Right lobe of liver (tissue), 6 donors: ENCODE measurements at regions not wholly inside any gene's neighbourhood (a gene's known extent, or its start where the extent isn't known, plus 50 kb on each side); places are given as distances from the start of the nearest gene placed in this dataset.
A peak's percentile ranks its signal among the peaks of the same experiment; 100 is the strongest.
"Not testable (repeated sequence)": the region's sequence is repeated elsewhere in the genome, so short reads cannot be mapped to it uniquely, and the experiment has no call there.

Experiments
- ATAC-seq, 4 donors: fragments of 200-7000 bp; cut with Tn5 transposase; one replicate each; pipeline ENCODE4 v1.9.1; 2020; ENCODE audit warnings: mild to moderate bottlenecking in 4 of 4, moderate library complexity in 4 of 4
- DNase-seq, 3 donors: peaks; one replicate each; pipeline ENCODE4 v3.0.0-alpha.2; 2020
- H3K27ac ChIP-seq, 3 donors: fragments of 200-600 bp; one replicate each; pipeline ENCODE4 v1.8.0; 2022
- H3K27me3 ChIP-seq, 2 donors: fragments of 200-600 bp; one replicate each; pipeline ENCODE4 v1.8.0; 2022
- H3K36me3 ChIP-seq, 4 donors: fragments of 200-600 bp; sonication (generic) in 1 of 4; one replicate each; pipeline versions ENCODE4 v1.5.1 to v1.8.0; 2017 to 2022; ENCODE audit warnings: control low read depth in 1 of 4
- H3K4me1 ChIP-seq, 4 donors: fragments of 200-600 bp; sonication (generic) in 1 of 4; one replicate each; pipeline versions ENCODE4 v1.5.1 to v1.8.0; 2017 to 2022; ENCODE audit warnings: control low read depth in 1 of 4
- H3K4me3 ChIP-seq, 3 donors: fragments of 200-600 bp; one replicate each; pipeline ENCODE4 v1.8.0; 2022
- H3K9me3 ChIP-seq, 4 donors: fragments of 200-600 bp; sonication (generic) in 1 of 4; one replicate each; pipeline versions ENCODE4 v1.5.1 to v1.8.0; 2017 to 2022; ENCODE audit warnings: control low read depth in 1 of 4
- CTCF ChIP-seq, 4 donors: fragments of 200-600 bp in 3 of 4; fragments of 450-650 bp in 1 of 4; IDR thresholded peaks; one replicate each; pipeline versions ENCODE4 v1.5.1 to v1.8.0; 2016 to 2022; ENCODE audit warnings: antibody characterized with exemption in 4 of 4, mild to moderate bottlenecking in 2 of 4
- POLR2A ChIP-seq: fragments of 450-650 bp; IDR thresholded peaks from one replicate; pipeline ENCODE4 v1.6.1; 2017; ENCODE audit warnings: antibody characterized with exemption, mild to moderate bottlenecking
- WGBS: methylation state at CpG from one replicate; pipeline ENCODE4 v1.1.6; 2018; ENCODE audit warnings: low coverage, low lambda C conversion rate; ENCODE audit not compliant: insufficient coverage; ENCODE audit errors: missing lambda C conversion rate; 5-methylcytosine and 5-hydroxymethylcytosine counted together
- intact Hi-C, 2 donors: fragments of 100-400 bp; cut with DNase I; formaldehyde crosslinking; loops; one replicate each; pipeline versions ENCODE4 v1.11.2 to v1.14.1; 2022
- donor health status: DM: no; HTN: yes; CAD: no.
- donor health status: DM: no; HTN: no; CAD: no.
- donor health status: DM: no; HTN: no; CAD: no.
- donor health status: DM: no; HTN: yes; CAD: no.
- donor health status: DM: no; HTN: yes; CAD: no.

DNA sequence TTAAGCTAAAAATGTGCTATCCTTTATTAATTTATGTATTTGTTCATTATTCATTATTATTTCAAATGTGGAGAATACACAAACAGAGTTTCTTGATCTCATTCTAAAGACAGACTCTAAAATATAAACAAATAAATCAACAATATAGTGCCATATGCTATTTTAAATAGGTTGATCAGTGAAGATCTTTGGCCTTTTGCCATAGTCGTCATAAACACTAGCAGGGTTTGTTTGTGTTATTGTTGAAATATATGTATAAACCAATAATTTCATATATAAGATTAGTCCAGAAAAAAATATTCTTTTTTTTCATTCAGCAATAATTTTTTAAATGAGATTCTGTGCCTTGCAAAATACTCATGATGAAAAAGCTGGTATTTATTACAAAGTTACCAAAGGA, 62.1 kb upstream of the KYNU start:
- Histone ChIP-seq H3K4me3 (no peak overlapping the region), H3K27me3 (no peaks in the 10 kb centered on the region), H3K36me3 (no peaks in the 10 kb centered on the region), H3K9me3 (no peaks in the 10 kb centered on the region), H3K27ac (no peak overlapping the region), H3K4me1 (no peaks in the 10 kb centered on the region)
- no peak for ATAC-seq
- intact Hi-C loops, result no loop called here
- TF ChIP-seq POLR2A (no peak), CTCF (IDR thresholded peaks at IDR 0.05) (no peak)
- 50% methylated on average over 1 of the region's 1 CpG for WGBS
- DNase-seq, result no peak

DNA sequence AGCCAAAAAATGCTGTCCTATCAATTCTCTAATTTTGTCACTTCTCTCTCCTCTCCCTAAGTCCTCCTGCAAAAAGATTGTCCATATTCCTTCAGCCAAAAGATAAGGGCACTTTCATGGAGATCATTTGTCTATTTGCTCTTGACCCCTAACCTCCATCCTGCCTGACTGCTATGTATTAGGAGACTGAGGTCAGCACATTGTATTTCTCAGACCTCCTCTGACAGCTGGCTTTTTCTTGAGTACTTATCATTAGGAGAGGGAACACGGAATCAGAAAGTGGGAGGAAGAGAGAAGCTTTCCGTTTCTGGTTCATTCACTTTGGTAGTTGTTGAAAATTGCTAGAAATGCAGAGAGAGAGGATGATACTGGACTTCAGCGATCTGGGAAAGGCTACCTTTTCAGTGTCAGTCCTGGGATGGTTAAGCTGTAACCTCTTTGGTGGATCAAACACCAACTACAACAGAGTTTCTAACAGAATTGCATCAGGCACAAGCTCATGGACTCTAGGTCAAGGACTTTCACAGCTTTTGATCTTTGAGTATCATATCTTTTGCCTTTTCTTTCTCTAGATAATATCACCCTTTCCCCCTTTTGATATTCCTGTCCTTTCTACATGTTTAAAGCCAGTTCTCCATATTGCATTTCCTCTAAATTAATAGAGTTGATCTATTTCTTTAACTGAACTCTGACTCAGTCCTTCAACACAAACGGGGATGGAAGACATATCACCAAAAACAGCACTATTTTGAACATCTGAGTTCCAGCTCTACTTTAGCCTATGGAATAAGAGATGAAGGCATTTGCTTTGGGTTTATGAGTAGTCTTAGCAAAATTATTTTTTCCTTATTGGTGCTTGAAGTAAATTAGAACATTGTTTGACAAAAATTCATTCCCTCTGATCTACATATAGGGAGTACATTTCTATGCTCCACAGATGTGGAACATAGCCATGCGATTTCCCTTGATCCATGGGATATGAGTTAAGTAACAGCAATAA, 63.3 kb upstream of the KYNU start:
- H3K27ac ChIP-seq, result no peak overlapping the region
- intact Hi-C loops, result no loop called here
- H3K27me3 ChIP-seq, result no peaks in the 10 kb centered on the region
- no peak for TF ChIP-seq CTCF (IDR thresholded peaks at IDR 0.05)
- no peak for TF ChIP-seq POLR2A
- peak in 1 of 4 donors; percentile 39 for ATAC-seq
- no peaks in the 10 kb centered on the region for H3K36me3 ChIP-seq
- DNase-seq, result no peak
- H3K4me3 ChIP-seq, result no peak overlapping the region
- H3K9me3 ChIP-seq, result no peaks in the 10 kb centered on the region
- WGBS, result 54% methylated on average over 5 of the region's 5 CpGs
- no peaks in the 10 kb centered on the region for H3K4me1 ChIP-seq

GRCh38 chr2:142811644-142812043, 65.8 kb upstream of the KYNU start:
- H3K27me3 ChIP-seq, H3K9me3 ChIP-seq, ATAC-seq, H3K4me1 ChIP-seq, DNase-seq, H3K27ac ChIP-seq, H3K36me3 ChIP-seq, H3K4me3 ChIP-seq, intact Hi-C loops: not testable (repeated sequence)
- WGBS, result 82% methylated on average over 2 of the region's 13 CpGs

DNA sequence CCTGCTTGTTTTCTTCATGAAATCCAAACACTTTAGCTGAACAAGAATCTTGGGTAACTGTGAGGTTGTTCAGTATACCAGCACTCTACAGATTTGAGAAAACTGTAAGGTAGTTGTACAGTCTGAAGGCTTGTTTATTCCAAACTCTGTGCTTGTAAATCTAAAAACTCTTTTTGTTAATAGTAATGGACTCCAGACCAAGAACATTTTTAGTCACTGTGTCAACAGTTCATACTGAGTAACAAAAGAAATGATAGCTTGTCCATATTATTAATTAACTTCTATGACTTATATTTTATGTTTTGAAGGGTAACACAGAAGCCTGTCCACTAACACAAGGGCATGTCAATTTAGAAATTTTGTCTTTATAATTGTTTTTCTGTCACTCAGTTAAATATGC, 72.2 kb upstream of the KYNU start:
- DNase-seq, result no peak
- intact Hi-C loops, result no loop called here
- H3K36me3 ChIP-seq, result no peaks in the 10 kb centered on the region
- no peaks in the 10 kb centered on the region for H3K4me1 ChIP-seq
- H3K27me3 ChIP-seq, result no peaks in the 10 kb centered on the region
- no peak overlapping the region for H3K27ac ChIP-seq
- no peaks in the 10 kb centered on the region for H3K9me3 ChIP-seq
- no peak for ATAC-seq
- TF ChIP-seq CTCF (IDR thresholded peaks at IDR 0.05), result no peak
- no peak for TF ChIP-seq POLR2A
- H3K4me3 ChIP-seq, result no peak overlapping the region

DNA sequence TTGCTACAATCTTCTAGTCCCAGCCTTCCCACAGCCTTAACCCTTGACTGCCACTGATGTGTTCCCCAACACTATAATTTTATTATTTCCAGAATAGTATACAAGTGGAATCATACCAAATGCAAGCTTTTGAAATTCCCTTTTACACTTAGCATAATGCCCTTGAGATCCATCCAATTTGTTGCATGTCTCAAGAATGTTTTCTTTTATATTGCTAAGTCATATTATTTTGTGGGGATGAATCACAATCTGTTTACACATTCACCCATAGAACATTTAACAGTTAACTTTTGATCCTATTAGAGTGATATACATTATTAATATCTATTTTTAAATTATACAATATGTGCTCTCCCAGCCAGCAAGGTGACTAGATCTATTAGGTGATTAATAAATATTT, 74.3 kb upstream of the KYNU start:
- Histone ChIP-seq H3K36me3 (no peaks in the 10 kb centered on the region), H3K4me3 (no peak overlapping the region), H3K9me3 (no peaks in the 10 kb centered on the region), H3K27ac (no peak overlapping the region), H3K4me1 (no peaks in the 10 kb centered on the region), H3K27me3 (no peaks in the 10 kb centered on the region)
- DNase-seq, result no peak
- intact Hi-C loops, result no loop called here
- ATAC-seq, result no peak
- no peak for TF ChIP-seq POLR2A
- no peak for TF ChIP-seq CTCF (IDR thresholded peaks at IDR 0.05)
